Trophoblast cell (in vitro differentiated cells and primary cell): ENCODE measurements at regions not wholly inside any gene's neighbourhood (a gene's known extent, or its start where the extent isn't known, plus 50 kb on each side); places are given as distances from the start of the nearest gene placed in this dataset.

Source experiments
- DNase-seq, 2 donors: peaks; one replicate each; pipeline ENCODE4 v3.0.0-alpha.2; 2016
- H2AFZ ChIP-seq: 2 replicates; pipeline ENCODE4 v1.6.1; 2013; ENCODE audit warnings: low read length, moderate library complexity, mild to moderate bottlenecking; ENCODE audit not compliant: insufficient read depth, poor library complexity
- H2AK5ac ChIP-seq: 2 replicates; pipeline ENCODE4 v1.6.1; 2013; ENCODE audit warnings: mild to moderate bottlenecking, low read length
- H2BK120ac ChIP-seq: 2 replicates; pipeline ENCODE4 v1.6.1; 2013; ENCODE audit warnings: low read length, mild to moderate bottlenecking, moderate library complexity; ENCODE audit not compliant: insufficient read depth, poor library complexity
- H2BK12ac ChIP-seq: 2 replicates; pipeline ENCODE4 v1.6.1; 2013; ENCODE audit warnings: mild to moderate bottlenecking, low read length, moderate library complexity
- H2BK5ac ChIP-seq: 2 replicates; pipeline ENCODE4 v1.6.1; 2013; ENCODE audit warnings: low read length, low read depth, moderate library complexity, mild to moderate bottlenecking; ENCODE audit not compliant: poor library complexity
- H3K14ac ChIP-seq: 2 replicates; pipeline ENCODE4 v1.6.1; 2013; ENCODE audit warnings: mild to moderate bottlenecking, low read length
- H3K18ac ChIP-seq: 2 replicates; pipeline ENCODE4 v1.6.1; 2013; ENCODE audit warnings: mild to moderate bottlenecking, low read length
- H3K23ac ChIP-seq: 2 replicates; pipeline ENCODE4 v1.6.1; 2013; ENCODE audit warnings: low read length
- H3K27ac ChIP-seq: 2 replicates; pipeline ENCODE4 v1.5.1; 2013; ENCODE audit warnings: low read depth, mild to moderate bottlenecking, inconsistent platforms, low read length, moderate library complexity
- H3K27me3 ChIP-seq: 2 replicates; pipeline ENCODE4 v1.6.1; 2013; ENCODE audit warnings: inconsistent platforms, mild to moderate bottlenecking, low read length, moderate library complexity; ENCODE audit not compliant: insufficient read depth
- H3K36me3 ChIP-seq, 2 experiments: 1 replicate in 1 of 2; 2 replicates in 1 of 2; pipeline ENCODE4 v1.6.1; 2013; ENCODE audit warnings: low read length in 2 of 2, mild to moderate bottlenecking in 2 of 2, moderate library complexity in 1 of 2; ENCODE audit not compliant: insufficient read depth in 2 of 2, control insufficient read depth in 1 of 2
- H3K4ac ChIP-seq: 2 replicates; pipeline ENCODE4 v1.6.1; 2013; ENCODE audit warnings: low read depth, mild to moderate bottlenecking, low read length, moderate library complexity
- H3K4me1 ChIP-seq, 2 experiments: 1 replicate in 1 of 2; 2 replicates in 1 of 2; pipeline ENCODE4 v1.6.1; 2013; ENCODE audit warnings: low read length in 2 of 2, mild to moderate bottlenecking in 2 of 2, moderate library complexity in 1 of 2; ENCODE audit not compliant: insufficient read depth in 2 of 2, control insufficient read depth in 1 of 2
- H3K4me2 ChIP-seq: 2 replicates; pipeline ENCODE4 v1.6.1; 2013; ENCODE audit warnings: inconsistent platforms, mild to moderate bottlenecking, low read length, moderate library complexity
- H3K4me3 ChIP-seq: 2 replicates; pipeline ENCODE4 v1.5.1; 2013; ENCODE audit warnings: mild to moderate bottlenecking, low read depth, low read length, inconsistent platforms
- H3K79me1 ChIP-seq: one replicate; pipeline ENCODE4 v1.6.1; 2013; ENCODE audit warnings: low read length
- H3K79me2 ChIP-seq: 2 replicates; pipeline ENCODE4 v1.6.1; 2013; ENCODE audit warnings: low read length, mild to moderate bottlenecking; ENCODE audit not compliant: control insufficient read depth, insufficient read depth, poor library complexity
- H3K9ac ChIP-seq: 2 replicates; pipeline ENCODE4 v1.6.1; 2013; ENCODE audit warnings: mild to moderate bottlenecking, low read length
- H3K9me3 ChIP-seq: 2 replicates; pipeline ENCODE4 v1.6.1; 2013; ENCODE audit warnings: low read depth, mild to moderate bottlenecking, control low read depth, inconsistent platforms, low read length; ENCODE audit not compliant: insufficient read depth
- H4K12ac ChIP-seq: 2 replicates; pipeline ENCODE4 v1.6.1; 2013; ENCODE audit warnings: low read depth, mild to moderate bottlenecking, low read length, moderate library complexity
- H4K8ac ChIP-seq: 2 replicates; pipeline ENCODE4 v1.6.1; 2013; ENCODE audit warnings: low read depth, mild to moderate bottlenecking, low read length, moderate library complexity
- H4K91ac ChIP-seq: one replicate; pipeline ENCODE4 v1.6.1; 2013; ENCODE audit warnings: low read depth, mild to moderate bottlenecking, low read length, moderate library complexity
- WGBS: extraction: QIAGEN DNeasy Blood & Tissue Kit; methylation state at CpG from one replicate; pipeline ENCODE4 v1.1.7; 2013; ENCODE audit warnings: missing lambda C conversion rate; ENCODE audit not compliant: insufficient read length, insufficient coverage; ENCODE audit errors: extremely low coverage; 5-methylcytosine and 5-hydroxymethylcytosine counted together

- Histone ChIP-seq H3K18ac (no peak overlapping the region), H3K9ac (no peak overlapping the region), H3K9me3 (no peaks in the 10 kb centered on the region), H2AFZ (no peak overlapping the region), H3K4me1 (no peaks in the 10 kb centered on the region), H3K27me3 (no peaks in the 10 kb centered on the region), H3K4ac (no peak overlapping the region), H4K12ac (no peak overlapping the region), H2BK120ac (no peak overlapping the region), H3K27ac (no peak overlapping the region), H4K91ac (no peak overlapping the region), H3K23ac (no peak overlapping the region), H3K79me1 (no peaks in the 10 kb centered on the region), H3K4me3 (no peak overlapping the region), H3K14ac (no peak overlapping the region), H3K4me2 (no peak overlapping the region), H4K8ac (no peak overlapping the region), H3K79me2 (no peaks in the 10 kb centered on the region), H3K36me3 (no peaks in the 10 kb centered on the region), H2BK5ac (no peak overlapping the region), H2AK5ac (no peak overlapping the region), H2BK12ac (no peak overlapping the region)
- no peak for DNase-seq
- no CpG with 5 or more reads among the region's 4 CpGs for WGBS
These were observed 284.8 kb downstream of the RBM26 start for GRCh38 chr13:79121286-79121685.

DNA sequence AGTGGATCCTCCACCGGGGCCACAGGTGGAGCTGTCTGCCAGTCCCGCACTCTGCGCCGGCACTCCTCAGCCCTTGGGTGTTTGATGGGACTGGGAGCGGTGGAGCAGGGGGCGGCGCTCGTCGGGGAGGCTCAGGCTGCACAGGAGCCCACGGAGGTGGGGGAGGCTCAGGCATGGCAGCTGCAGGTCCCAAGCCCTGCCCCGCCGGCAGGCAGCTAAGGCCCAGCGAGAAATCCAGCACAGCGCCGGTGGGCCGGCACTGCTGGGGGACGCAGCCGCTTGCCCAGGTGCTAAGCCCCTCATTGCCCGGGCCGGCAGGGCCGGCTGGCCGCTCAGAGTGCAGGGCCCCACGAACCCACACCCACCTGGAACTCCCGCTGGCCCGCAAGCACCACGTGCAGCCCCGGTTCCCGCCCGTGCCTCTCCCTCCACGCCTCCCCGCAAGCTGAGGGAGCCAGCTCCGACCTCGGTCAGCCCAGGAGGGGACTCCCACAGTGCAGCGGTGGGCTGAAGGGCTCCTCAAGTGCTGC lies 286.4 kb downstream of the RBM26 start:
- no peak for DNase-seq

DNA sequence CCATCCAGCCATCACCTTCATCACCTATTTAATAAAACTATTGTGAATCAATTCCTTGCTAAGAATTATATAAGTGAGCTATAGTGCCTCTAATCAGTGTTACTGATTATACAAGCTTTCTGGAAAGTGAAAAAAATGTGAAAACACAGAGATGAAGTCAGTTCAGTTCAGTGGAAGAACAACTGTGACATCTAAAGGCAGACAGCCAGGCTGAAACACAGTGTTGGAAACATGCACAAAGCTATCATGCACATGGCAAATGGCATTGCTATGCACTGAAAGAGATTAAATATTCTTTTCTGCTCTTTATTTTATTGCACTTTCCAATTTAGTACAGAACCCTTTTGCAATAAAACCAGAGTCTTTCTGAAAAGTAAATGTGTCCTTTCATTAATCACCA lies 294.0 kb downstream of the RBM26 start:
- Histone ChIP-seq H3K79me2 (no peaks in the 10 kb centered on the region), H3K9ac (no peak overlapping the region), H4K8ac (no peak overlapping the region), H2BK5ac (no peak overlapping the region), H3K4me2 (no peak overlapping the region), H2BK120ac (no peak overlapping the region), H3K36me3 (no peaks in the 10 kb centered on the region), H3K4me1 (no peaks in the 10 kb centered on the region), H3K4me3 (no peak overlapping the region), H2AK5ac (no peak overlapping the region), H3K23ac (no peak overlapping the region), H2AFZ (no peak overlapping the region), H4K12ac (no peak overlapping the region), H3K79me1 (no peaks in the 10 kb centered on the region), H3K14ac (no peak overlapping the region), H3K18ac (no peak overlapping the region), H3K27ac (no peak overlapping the region), H3K27me3 (no peaks in the 10 kb centered on the region), H4K91ac (no peak overlapping the region), H3K9me3 (no peaks in the 10 kb centered on the region), H2BK12ac (no peak overlapping the region), H3K4ac (no peak overlapping the region)
- no peak for DNase-seq

More for the DNA sequence above, 286.4 kb downstream of the RBM26 start:
- no peak overlapping the region for H3K27ac ChIP-seq
- no peak overlapping the region for H3K4me3 ChIP-seq
- no peak overlapping the region for H3K14ac ChIP-seq
- no peaks in the 10 kb centered on the region for H3K4me1 ChIP-seq
- no peak overlapping the region for H2AK5ac ChIP-seq
- no peak overlapping the region for H2BK12ac ChIP-seq
- H2AFZ ChIP-seq: no peak overlapping the region
- no peak overlapping the region for H3K9ac ChIP-seq
- WGBS: no CpG with 5 or more reads among the region's 34 CpGs
- no peak overlapping the region for H3K4ac ChIP-seq
- no peak overlapping the region for H4K8ac ChIP-seq
- no peak overlapping the region for H4K12ac ChIP-seq
- no peak overlapping the region for H3K18ac ChIP-seq
- H3K36me3 ChIP-seq: no peaks in the 10 kb centered on the region
- H3K79me1 ChIP-seq: no peaks in the 10 kb centered on the region
- no peak overlapping the region for H2BK120ac ChIP-seq
- no peak overlapping the region for H2BK5ac ChIP-seq
- no peaks in the 10 kb centered on the region for H3K9me3 ChIP-seq
- H4K91ac ChIP-seq: no peak overlapping the region
- no peaks in the 10 kb centered on the region for H3K27me3 ChIP-seq
- H3K4me2 ChIP-seq: no peak overlapping the region
- no peak overlapping the region for H3K23ac ChIP-seq
- no peaks in the 10 kb centered on the region for H3K79me2 ChIP-seq

DNA sequence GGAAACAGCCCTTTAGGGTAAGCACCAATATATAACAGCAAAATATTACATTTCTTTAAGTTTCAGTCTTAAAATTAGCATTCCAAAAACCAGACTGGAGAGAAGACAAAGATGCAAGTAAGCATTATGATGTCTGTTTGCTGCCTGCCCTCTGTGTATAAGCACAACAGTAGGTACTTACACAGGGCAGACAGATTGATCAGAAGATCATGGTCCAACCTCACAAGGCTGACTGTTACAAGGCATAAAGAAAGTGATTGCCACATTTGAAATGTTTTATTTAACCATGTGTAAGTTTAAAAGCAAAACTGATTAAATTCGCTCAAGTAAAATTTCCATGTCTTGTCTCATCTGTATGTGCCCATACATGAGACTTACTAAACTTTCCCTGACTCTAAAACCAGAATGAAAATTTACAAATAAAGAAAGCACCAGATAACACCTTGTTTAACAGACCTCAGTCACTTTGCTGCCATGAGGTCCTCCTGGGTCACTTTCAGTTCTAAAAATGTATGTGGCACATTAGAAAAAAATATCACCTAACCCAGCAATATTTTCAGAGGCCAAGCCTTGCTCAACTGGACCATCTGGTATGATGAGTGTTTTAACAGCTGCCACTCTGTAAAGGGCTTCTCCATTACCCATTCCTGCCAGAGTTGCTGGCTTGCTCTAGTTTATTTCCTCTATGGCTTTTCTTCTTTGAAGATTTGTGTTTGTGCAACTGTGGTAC lies 297.0 kb downstream of the RBM26 start:
- H3K9me3 ChIP-seq: no peaks in the 10 kb centered on the region
- H2BK12ac ChIP-seq: no peak overlapping the region
- H4K8ac ChIP-seq: no peak overlapping the region
- H3K14ac ChIP-seq: no peak overlapping the region
- H3K79me1 ChIP-seq: no peaks in the 10 kb centered on the region
- no peak overlapping the region for H3K27ac ChIP-seq
- no peak overlapping the region for H3K4me3 ChIP-seq
- no peak overlapping the region for H2BK120ac ChIP-seq
- DNase-seq: peak in 1 of 2 donors; percentile 19
- H3K23ac ChIP-seq: no peak overlapping the region
- no CpG with 5 or more reads among the region's 1 CpG for WGBS
- no peak overlapping the region for H3K4ac ChIP-seq
- H3K4me2 ChIP-seq: no peak overlapping the region
- H3K36me3 ChIP-seq: no peaks in the 10 kb centered on the region
- H3K9ac ChIP-seq: no peak overlapping the region
- no peak overlapping the region for H2AK5ac ChIP-seq
- H3K4me1 ChIP-seq: no peaks in the 10 kb centered on the region
- no peaks in the 10 kb centered on the region for H3K79me2 ChIP-seq
- H4K91ac ChIP-seq: no peak overlapping the region
- no peak overlapping the region for H3K18ac ChIP-seq
- H3K27me3 ChIP-seq: no peaks in the 10 kb centered on the region
- H4K12ac ChIP-seq: no peak overlapping the region
- H2BK5ac ChIP-seq: no peak overlapping the region
- H2AFZ ChIP-seq: no peak overlapping the region
